Nephron progenitor cell (in vitro differentiated cells): ENCODE measurements at regions not wholly inside any gene's neighbourhood (a gene's known extent, or its start where the extent isn't known, plus 50 kb on each side); places are given as distances from the start of the nearest gene placed in this dataset.

Experiments
- DNase-seq: peaks from one replicate; pipeline ENCODE4 v3.0.0; 2021
- H3K27ac Mint-ChIP-seq: 2 replicates; pipeline ENCODE4 v1.8.0; 2021; ENCODE audit warnings: mild to moderate bottlenecking, moderate library complexity, mixed read lengths
- H3K27me3 Mint-ChIP-seq: 2 replicates; pipeline ENCODE4 v1.8.0; 2021; ENCODE audit warnings: mild to moderate bottlenecking, low read depth, mixed read lengths; ENCODE audit not compliant: poor library complexity
- H3K36me3 Mint-ChIP-seq: 2 replicates; pipeline ENCODE4 v1.8.0; 2021; ENCODE audit warnings: low read depth, mixed read lengths
- H3K4me1 Mint-ChIP-seq: 2 replicates; pipeline ENCODE4 v1.8.0; 2021; ENCODE audit warnings: mixed read lengths
- H3K4me3 Mint-ChIP-seq: 2 replicates; pipeline ENCODE4 v1.8.0; 2021; ENCODE audit warnings: mild to moderate bottlenecking, moderate library complexity, mixed read lengths
- H3K9me3 Mint-ChIP-seq: 2 replicates; pipeline ENCODE4 v1.8.0; 2021; ENCODE audit warnings: mild to moderate bottlenecking, moderate library complexity, mixed read lengths
- TF ChIP-seq, protein P1 (sequence below): fragments of 200-600 bp; sonication (generic); IDR thresholded peaks from 2 replicates; pipeline ENCODE4 v1.5.0; 2021; ENCODE audit warnings: antibody characterized with exemption

DNA sequence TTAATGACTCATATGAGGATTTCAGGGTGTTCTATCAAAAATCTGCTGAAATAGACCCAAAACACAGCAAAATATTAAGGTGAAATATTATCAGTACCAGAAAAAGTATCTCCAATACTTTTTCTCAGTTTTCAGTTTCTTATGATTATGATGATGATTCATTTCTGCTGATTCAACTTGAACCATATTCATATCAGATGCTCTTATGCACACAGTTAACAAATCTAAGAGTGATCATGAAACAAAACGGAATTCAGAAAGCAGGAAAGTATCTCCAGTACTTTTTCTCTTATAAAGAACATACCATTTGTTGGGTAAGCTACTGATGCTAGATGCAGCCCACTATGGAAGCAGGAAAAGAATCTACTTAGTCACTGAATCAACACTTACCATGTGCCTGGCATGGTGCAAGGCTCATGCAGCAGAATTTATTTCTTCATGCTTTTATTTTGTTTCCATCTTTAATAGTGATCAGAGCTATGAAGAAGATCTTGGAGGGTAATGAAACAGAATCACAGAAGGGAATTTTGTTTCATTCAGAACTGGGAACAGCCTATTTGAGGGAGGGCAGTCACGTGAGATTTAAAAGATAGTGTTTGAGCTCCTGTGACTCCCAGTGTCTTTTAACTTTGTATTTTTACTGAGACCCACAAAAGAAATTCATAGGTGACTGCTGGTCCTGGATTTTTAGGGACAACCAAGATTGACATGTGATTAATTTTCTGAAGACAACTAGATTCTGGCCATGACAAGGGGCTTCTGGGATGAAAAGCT lies 480.6 kb downstream of the SETD4 start:
- Mint-ChIP-seq H3K9me3 (no peaks in the 10 kb centered on the region), H3K4me1 (peaks cover 21% of the 10 kb centered on the region), H3K4me3 (no peak overlapping the region), H3K27me3 (no peaks in the 10 kb centered on the region), H3K27ac (no peak overlapping the region), H3K36me3 (no peaks in the 10 kb centered on the region)
- no peak for DNase-seq
- TF ChIP-seq, protein P1, sequence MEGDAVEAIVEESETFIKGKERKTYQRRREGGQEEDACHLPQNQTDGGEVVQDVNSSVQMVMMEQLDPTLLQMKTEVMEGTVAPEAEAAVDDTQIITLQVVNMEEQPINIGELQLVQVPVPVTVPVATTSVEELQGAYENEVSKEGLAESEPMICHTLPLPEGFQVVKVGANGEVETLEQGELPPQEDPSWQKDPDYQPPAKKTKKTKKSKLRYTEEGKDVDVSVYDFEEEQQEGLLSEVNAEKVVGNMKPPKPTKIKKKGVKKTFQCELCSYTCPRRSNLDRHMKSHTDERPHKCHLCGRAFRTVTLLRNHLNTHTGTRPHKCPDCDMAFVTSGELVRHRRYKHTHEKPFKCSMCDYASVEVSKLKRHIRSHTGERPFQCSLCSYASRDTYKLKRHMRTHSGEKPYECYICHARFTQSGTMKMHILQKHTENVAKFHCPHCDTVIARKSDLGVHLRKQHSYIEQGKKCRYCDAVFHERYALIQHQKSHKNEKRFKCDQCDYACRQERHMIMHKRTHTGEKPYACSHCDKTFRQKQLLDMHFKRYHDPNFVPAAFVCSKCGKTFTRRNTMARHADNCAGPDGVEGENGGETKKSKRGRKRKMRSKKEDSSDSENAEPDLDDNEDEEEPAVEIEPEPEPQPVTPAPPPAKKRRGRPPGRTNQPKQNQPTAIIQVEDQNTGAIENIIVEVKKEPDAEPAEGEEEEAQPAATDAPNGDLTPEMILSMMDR: no peak

DNA sequence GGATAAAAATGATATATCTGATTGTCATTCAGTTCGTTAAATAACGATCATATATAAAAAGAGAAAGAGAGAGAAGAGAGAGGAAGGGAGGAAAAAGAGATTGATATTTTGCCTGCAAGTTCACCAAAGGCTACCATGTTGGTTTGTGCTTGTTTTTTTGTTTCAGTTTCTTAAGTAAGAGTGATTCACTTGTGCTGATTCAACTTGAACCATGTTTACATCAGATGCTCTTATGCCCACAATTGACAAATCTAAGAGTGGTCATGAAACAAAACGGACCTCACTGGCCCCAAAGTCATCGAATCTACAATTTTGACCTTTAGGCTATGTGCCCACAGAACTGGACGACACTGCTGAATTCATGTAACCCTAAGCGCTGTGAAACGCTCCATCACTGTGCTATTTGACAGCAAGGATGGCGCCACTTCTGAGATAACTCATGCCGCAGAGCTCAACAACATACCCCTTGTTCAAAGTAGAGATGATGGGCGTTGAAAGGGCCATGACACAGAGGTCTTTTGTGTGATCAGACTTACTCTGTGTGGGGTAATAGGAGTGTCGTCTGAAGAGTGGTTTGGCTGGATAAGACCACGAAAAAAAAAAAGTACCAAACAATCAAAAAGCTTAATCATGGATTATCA lies 481.4 kb downstream of the SETD4 start:
- H3K4me3 Mint-ChIP-seq: no peak overlapping the region
- no peak overlapping the region for H3K27ac Mint-ChIP-seq
- H3K9me3 Mint-ChIP-seq: no peaks in the 10 kb centered on the region
- no peaks in the 10 kb centered on the region for H3K27me3 Mint-ChIP-seq
- H3K4me1 Mint-ChIP-seq: peaks cover 28% of the 10 kb centered on the region
- H3K36me3 Mint-ChIP-seq: no peaks in the 10 kb centered on the region
- DNase-seq: no peak
- TF ChIP-seq, protein P1: no peak

- DNase-seq: no peak
- H3K27ac Mint-ChIP-seq: no peak overlapping the region
- no peaks in the 10 kb centered on the region for H3K36me3 Mint-ChIP-seq
- no peaks in the 10 kb centered on the region for H3K27me3 Mint-ChIP-seq
- TF ChIP-seq, protein P1: no peak
- H3K4me1 Mint-ChIP-seq: peaks cover 31% of the 10 kb centered on the region
- no peak overlapping the region for H3K4me3 Mint-ChIP-seq
- H3K9me3 Mint-ChIP-seq: no peaks in the 10 kb centered on the region
These were observed 482.0 kb downstream of the SETD4 start for GRCh38 chr21:35578347-35578782.

DNA sequence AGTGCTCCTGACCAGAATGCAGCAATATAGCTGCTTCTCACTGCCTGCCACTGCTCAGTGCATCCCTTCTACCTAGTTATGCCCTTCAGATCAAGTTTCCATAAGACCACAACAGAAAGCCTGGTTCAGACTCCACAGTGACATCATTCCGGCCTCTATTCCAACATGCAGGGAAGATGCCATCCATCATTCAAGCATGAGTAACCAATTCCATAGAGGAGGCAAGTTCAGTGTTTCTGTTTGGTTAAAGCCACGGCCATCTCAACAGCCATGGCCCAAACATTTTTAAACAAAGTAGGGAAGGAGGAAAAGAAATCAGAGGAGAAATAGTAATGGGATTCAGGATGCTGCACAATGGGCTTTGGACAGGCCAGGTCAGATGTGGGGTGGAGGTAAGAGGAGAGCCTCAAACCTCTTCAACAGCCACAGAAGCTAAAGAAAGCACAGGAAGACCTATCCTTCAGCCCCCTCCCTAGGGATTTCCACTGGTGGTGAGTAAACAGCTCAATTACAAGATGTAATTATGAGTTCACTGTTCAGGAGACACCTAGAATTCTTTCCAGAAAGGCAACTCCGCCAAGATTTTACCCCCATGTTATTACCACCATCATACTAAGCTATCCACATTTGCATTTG lies 484.9 kb downstream of the SETD4 start:
- H3K36me3 Mint-ChIP-seq: no peaks in the 10 kb centered on the region
- DNase-seq: no peak

DNA sequence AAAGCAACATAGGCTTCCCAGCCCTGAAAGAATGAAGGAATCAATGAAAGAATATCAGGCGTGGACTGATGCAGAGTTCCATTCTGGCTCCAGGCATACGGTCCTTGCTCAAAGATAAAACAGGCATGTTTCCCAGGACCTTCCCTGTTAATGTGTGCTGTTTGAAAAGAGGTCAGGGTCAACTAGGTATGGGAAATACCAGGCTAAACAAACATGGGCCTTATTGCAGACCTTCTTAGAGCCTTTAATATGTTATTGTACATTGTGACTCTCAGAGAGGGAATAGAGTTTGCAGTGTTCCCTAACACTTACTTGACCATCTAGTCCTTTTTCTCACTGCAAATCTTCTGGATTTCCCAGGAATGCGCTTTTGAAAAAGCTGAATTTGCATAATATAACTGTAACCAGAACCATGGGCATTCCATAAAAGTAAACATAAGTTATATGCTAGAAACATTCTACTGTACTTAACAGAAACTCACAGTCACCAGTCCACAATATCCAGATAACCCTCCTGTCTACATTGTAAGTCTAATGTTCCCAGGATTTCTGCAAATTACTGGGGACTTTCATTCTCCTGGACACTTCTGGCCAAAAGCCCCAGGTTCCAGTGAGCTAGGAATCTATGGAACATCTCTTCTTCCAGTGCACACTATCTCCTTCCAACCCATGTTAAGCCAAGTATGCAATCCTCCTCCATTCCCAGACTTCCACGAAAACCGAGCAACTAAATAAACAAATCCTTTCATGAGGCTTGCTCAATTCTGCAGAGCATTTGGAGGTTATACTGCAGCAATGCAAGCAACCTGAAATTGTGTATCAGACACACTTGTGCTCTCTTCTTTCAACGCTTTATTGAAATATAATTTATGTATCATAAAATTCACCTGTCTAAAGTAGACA lies 486.6 kb downstream of the SETD4 start:
- no peak for DNase-seq
- TF ChIP-seq, protein P1: no peak
- Mint-ChIP-seq H3K27ac (no peak overlapping the region), H3K9me3 (peaks cover under 1% of the 10 kb centered on the region), H3K36me3 (no peaks in the 10 kb centered on the region), H3K27me3 (peaks cover 5% of the 10 kb centered on the region), H3K4me1 (peaks cover 31% of the 10 kb centered on the region), H3K4me3 (no peak overlapping the region)

More for the DNA sequence above, 484.9 kb downstream of the SETD4 start:
- Mint-ChIP-seq H3K9me3 (no peaks in the 10 kb centered on the region), H3K27ac (no peak overlapping the region), H3K27me3 (peaks cover 5% of the 10 kb centered on the region), H3K4me1 (peaks cover 31% of the 10 kb centered on the region), H3K4me3 (no peak overlapping the region)
- TF ChIP-seq, protein P1: no peak
